ENCODE measurements at regions not wholly inside any gene's neighbourhood (a gene's known extent, or its start where the extent isn't known, plus 50 kb on each side); places are given as distances from the start of the nearest gene placed in this dataset.

DNA sequence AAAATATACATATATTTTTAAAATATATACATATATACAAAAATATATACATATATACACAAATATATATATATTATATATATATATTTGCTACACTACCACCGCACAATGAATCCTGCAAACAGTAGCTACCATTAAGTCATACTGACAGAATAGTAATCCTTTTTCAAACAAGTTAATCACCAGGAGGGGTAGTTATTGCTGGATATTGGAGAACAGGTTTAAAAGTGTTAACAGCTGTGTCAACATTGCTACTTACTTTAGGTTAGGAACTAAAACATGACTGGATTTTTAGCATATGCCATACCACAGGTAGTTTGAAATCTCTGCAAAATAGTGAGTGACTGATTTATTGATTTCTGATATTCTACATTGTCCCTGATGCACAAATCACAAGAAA, 529.1 kb upstream of the CDH7 start:
- H3K9me3 ChIP-seq, result no peaks in the 10 kb centered on the region
- H3K27me3 ChIP-seq (replicated peaks; ENCODE audit: insufficient read depth), result no peaks in the 10 kb centered on the region
- no peak for DNase-seq (ENCODE audit: low spot score)
- H3K36me3 ChIP-seq, result no peaks in the 10 kb centered on the region
- intact Hi-C loops (cut with DNase I), result no loop called here
- H3K27ac ChIP-seq, result no peak overlapping the region
- H3K4me3 ChIP-seq, result no peak overlapping the region
- WGBS, result 64% methylated on average over 1 of the region's 1 CpG
- TF ChIP-seq, protein P1, sequence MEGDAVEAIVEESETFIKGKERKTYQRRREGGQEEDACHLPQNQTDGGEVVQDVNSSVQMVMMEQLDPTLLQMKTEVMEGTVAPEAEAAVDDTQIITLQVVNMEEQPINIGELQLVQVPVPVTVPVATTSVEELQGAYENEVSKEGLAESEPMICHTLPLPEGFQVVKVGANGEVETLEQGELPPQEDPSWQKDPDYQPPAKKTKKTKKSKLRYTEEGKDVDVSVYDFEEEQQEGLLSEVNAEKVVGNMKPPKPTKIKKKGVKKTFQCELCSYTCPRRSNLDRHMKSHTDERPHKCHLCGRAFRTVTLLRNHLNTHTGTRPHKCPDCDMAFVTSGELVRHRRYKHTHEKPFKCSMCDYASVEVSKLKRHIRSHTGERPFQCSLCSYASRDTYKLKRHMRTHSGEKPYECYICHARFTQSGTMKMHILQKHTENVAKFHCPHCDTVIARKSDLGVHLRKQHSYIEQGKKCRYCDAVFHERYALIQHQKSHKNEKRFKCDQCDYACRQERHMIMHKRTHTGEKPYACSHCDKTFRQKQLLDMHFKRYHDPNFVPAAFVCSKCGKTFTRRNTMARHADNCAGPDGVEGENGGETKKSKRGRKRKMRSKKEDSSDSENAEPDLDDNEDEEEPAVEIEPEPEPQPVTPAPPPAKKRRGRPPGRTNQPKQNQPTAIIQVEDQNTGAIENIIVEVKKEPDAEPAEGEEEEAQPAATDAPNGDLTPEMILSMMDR (IDR thresholded peaks at IDR 0.05), result no peak
- no peak for TF ChIP-seq POLR2A (IDR thresholded peaks at IDR 0.05)
- no peak for TF ChIP-seq POLR2AphosphoS5 (IDR thresholded peaks at IDR 0.05)
- no peaks in the 10 kb centered on the region for H3K4me1 ChIP-seq (replicated peaks)

- intact Hi-C loops (cut with DNase I), result no loop called here
- H3K4me3 ChIP-seq, result no peak overlapping the region
- H3K9me3 ChIP-seq, result no peaks in the 10 kb centered on the region
- no peaks in the 10 kb centered on the region for H3K36me3 ChIP-seq
- 96% methylated on average over 6 of the region's 6 CpGs for WGBS
- H3K27ac ChIP-seq, result no peak overlapping the region
- no peaks in the 10 kb centered on the region for H3K27me3 ChIP-seq (replicated peaks; ENCODE audit: insufficient read depth)
- no peak for DNase-seq (ENCODE audit: low spot score)
- H3K4me1 ChIP-seq (replicated peaks), result no peaks in the 10 kb centered on the region
- TF ChIP-seq POLR2AphosphoS5 (IDR thresholded peaks at IDR 0.05), result no peak
- TF ChIP-seq POLR2A (IDR thresholded peaks at IDR 0.05), result no peak
- TF ChIP-seq, protein P1 (IDR thresholded peaks at IDR 0.05), result no peak
Observed at GRCh38 chr18:65221115-65221514, 529.7 kb upstream of the CDH7 start.

DNA sequence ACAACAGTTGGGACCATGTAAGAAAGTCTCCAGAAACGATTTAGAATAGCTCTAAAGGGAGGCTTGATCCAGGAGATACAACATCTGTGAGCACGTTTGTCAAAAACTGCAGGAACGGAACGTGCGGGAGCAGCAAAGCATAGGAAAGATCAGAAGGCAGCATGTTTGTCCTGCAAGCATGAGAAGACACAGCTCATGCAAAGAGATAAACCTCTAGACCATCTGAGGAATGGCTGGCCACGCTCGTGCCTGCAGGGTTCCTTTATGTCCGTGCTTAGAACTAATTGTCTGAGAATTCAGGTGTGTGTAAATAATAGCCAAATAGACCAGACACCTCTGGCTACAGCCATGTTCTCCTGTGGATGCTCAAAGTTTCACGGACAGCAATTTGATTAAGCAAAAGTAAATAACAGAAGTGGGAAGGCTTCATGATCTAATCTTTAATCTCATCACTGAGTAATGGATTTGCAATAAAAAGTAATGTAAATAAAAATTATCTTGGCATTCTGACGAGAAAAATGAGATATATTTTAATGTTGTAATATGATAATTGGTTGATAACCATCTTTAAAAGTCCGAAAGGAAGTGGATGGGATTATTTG, 534.8 kb upstream of the CDH7 start:
- Histone ChIP-seq H3K27ac (no peak overlapping the region), H3K4me3 (no peak overlapping the region), H3K4me1 (replicated peaks) (no peaks in the 10 kb centered on the region), H3K36me3 (no peaks in the 10 kb centered on the region), H3K9me3 (no peaks in the 10 kb centered on the region), H3K27me3 (replicated peaks; ENCODE audit: insufficient read depth) (no peaks in the 10 kb centered on the region)
- no peak for DNase-seq (ENCODE audit: low spot score)
- intact Hi-C loops (cut with DNase I), result no loop called here
- TF ChIP-seq, protein P1 (IDR thresholded peaks at IDR 0.05), result no peak
- WGBS, result 24% methylated on average over 11 of the region's 11 CpGs

- DNase-seq (ENCODE audit: low spot score), result no peak
- H3K27ac ChIP-seq, result no peak overlapping the region
- H3K36me3 ChIP-seq, result no peaks in the 10 kb centered on the region
- TF ChIP-seq POLR2AphosphoS5 (IDR thresholded peaks at IDR 0.05), result no peak
- TF ChIP-seq, protein P1 (IDR thresholded peaks at IDR 0.05), result no peak
- TF ChIP-seq POLR2A (IDR thresholded peaks at IDR 0.05), result no peak
- no peaks in the 10 kb centered on the region for H3K9me3 ChIP-seq
- no peak overlapping the region for H3K4me3 ChIP-seq
- no peaks in the 10 kb centered on the region for H3K4me1 ChIP-seq (replicated peaks)
- WGBS, result 61% methylated on average over 3 of the region's 3 CpGs
- intact Hi-C loops (cut with DNase I), result no loop called here
- H3K27me3 ChIP-seq (replicated peaks; ENCODE audit: insufficient read depth), result no peaks in the 10 kb centered on the region
Observed at GRCh38 chr18:65214456-65214855, 536.4 kb upstream of the CDH7 start.

DNA sequence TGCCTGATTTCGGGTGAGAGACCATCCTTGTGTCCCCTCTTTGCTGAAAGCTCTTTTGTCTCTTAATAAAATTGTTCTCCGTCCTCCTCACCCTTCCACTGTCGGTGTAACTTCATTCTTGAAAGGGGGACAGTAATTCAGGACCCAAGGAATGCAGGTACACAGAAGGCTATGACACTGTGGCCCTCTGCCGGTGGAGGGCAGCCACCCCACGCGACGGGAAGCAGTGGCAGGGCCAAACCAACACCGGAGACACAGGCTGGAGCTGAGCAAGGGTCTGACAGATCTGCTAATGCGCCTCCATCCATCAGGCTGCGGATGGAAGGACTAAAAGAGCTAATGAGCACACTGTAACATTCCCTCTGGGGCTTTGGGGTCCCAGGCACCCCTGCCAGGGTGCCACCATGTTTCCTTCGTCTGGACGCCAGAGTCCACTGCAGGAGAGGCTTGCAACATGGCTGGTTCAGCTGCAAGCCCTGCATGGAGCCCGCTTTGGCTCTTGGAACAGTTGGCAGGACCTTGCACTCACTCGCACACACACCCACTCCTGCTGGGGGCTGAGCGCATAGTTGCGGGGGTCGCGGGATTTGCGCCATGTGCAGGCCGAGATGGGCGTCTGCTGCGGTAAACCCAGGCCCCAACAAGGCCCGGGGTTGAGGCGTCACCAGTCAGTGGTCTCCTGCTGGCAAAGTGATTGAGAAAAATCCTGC, 544.1 kb upstream of the CDH7 start:
- no peak for TF ChIP-seq POLR2A (IDR thresholded peaks at IDR 0.05)
- no peak for TF ChIP-seq POLR2AphosphoS5 (IDR thresholded peaks at IDR 0.05)
- TF ChIP-seq, protein P1 (IDR thresholded peaks at IDR 0.05), result no peak
- H3K4me1 ChIP-seq (replicated peaks), result no peaks in the 10 kb centered on the region
- no peak overlapping the region for H3K27ac ChIP-seq
- intact Hi-C loops (cut with DNase I), result no loop called here
- no peaks in the 10 kb centered on the region for H3K9me3 ChIP-seq
- no peak for DNase-seq (ENCODE audit: low spot score)
- no peaks in the 10 kb centered on the region for H3K36me3 ChIP-seq
- H3K27me3 ChIP-seq (replicated peaks; ENCODE audit: insufficient read depth), result no peaks in the 10 kb centered on the region
- no peak overlapping the region for H3K4me3 ChIP-seq
- 90% methylated on average over 22 of the region's 24 CpGs for WGBS
